ENCODE measurements at regions not wholly inside any gene's neighbourhood (a gene's known extent, or its start where the extent isn't known, plus 50 kb on each side); places are given as distances from the start of the nearest gene placed in this dataset.

DNA sequence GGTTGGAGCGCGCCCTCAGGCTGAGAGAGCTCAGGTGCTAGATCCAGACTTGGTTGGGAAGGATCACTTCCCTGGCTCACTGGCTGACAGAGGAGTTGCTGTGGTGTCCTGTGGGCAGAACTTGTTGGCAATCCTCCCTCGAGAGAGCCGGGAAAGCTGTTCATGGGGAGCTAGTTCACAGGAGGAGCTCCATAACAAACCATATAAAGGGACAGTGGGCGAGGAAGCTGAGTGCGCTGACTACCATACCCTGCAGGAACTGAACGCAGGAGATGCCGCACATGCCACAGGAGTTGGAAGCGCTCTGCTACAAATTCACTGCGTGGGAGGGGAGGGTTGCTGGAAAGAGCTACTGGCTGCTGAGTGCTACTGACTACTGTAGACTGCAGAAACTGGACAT lies 243.2 kb downstream of the OGFRL1 start:
- H3K27me3 ChIP-seq: peaks cover 12% of the 10 kb centered on the region
- H3K4me3 ChIP-seq (ENCODE audit: low read depth in 1 of 2, low read length in 1 of 2): no peak overlapping the region
- H3K4me1 ChIP-seq (ENCODE audit: control insufficient read depth in 1 of 2, insufficient read depth in 1 of 2, low read depth in 1 of 2, low read length in 1 of 2): no peaks in the 10 kb centered on the region
- no peaks in the 10 kb centered on the region for H3K36me3 ChIP-seq
- no peak overlapping the region for H3K27ac ChIP-seq
- TF ChIP-seq, protein P1, sequence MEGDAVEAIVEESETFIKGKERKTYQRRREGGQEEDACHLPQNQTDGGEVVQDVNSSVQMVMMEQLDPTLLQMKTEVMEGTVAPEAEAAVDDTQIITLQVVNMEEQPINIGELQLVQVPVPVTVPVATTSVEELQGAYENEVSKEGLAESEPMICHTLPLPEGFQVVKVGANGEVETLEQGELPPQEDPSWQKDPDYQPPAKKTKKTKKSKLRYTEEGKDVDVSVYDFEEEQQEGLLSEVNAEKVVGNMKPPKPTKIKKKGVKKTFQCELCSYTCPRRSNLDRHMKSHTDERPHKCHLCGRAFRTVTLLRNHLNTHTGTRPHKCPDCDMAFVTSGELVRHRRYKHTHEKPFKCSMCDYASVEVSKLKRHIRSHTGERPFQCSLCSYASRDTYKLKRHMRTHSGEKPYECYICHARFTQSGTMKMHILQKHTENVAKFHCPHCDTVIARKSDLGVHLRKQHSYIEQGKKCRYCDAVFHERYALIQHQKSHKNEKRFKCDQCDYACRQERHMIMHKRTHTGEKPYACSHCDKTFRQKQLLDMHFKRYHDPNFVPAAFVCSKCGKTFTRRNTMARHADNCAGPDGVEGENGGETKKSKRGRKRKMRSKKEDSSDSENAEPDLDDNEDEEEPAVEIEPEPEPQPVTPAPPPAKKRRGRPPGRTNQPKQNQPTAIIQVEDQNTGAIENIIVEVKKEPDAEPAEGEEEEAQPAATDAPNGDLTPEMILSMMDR (IDR thresholded peaks at IDR 0.05): no peak
- no peaks in the 10 kb centered on the region for H3K9me3 ChIP-seq

DNA sequence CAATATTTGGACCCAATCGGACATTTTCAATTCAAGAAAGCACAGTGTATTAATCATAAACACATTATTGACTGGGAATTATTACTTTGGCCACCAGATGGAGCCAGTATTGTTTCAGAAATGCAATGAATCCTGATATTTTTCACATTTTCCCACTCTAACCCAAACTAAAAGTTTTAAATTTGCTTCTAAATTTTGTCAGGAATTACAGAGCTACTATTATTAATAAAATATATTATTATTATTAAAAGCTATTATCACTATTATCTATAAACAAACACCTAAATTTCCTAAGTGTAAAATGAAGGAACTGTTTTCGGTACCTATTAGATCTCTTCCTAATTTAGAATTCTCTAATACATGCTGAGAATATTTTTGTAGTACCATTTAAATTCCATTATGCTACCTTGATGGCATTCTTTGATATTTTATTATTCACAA lies 245.3 kb downstream of the OGFRL1 start:
- Histone ChIP-seq H3K27ac (no peak overlapping the region), H3K9me3 (no peaks in the 10 kb centered on the region), H3K27me3 (peaks cover 12% of the 10 kb centered on the region), H3K36me3 (no peaks in the 10 kb centered on the region), H3K4me1 (ENCODE audit: control insufficient read depth in 1 of 2, insufficient read depth in 1 of 2, low read depth in 1 of 2, low read length in 1 of 2) (no peaks in the 10 kb centered on the region), H3K4me3 (ENCODE audit: low read depth in 1 of 2, low read length in 1 of 2) (no peak overlapping the region)
- TF ChIP-seq, protein P1 (IDR thresholded peaks at IDR 0.05): no peak

GRCh38 chr6:71534921-71535320 lies 246.3 kb downstream of the OGFRL1 start:
- TF ChIP-seq, protein P1 (IDR thresholded peaks at IDR 0.05): no peak
- no peak overlapping the region for H3K4me3 ChIP-seq (ENCODE audit: low read depth in 1 of 2, low read length in 1 of 2)

DNA sequence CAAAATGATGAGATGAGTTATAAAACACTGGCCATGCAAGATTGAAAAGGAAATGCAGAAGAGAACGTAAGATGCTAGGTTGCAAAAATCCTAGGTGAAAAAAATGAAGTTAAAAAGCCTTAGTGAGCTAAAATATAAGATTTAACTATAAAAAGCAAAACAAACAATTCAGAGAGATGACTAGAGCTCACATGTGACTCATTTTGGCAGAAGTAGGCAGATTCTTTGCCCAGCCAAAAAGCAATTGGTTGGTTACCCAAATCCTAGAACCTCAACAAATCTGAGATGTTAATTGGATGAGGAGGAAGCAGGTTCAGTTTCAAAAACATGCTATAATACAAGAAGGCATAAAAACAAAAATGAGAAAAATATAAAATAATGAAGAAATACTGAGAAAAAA lies 249.1 kb downstream of the OGFRL1 start:
- no peak overlapping the region for H3K27ac ChIP-seq
- H3K4me1 ChIP-seq (ENCODE audit: control insufficient read depth in 1 of 2, insufficient read depth in 1 of 2, low read depth in 1 of 2, low read length in 1 of 2): no peaks in the 10 kb centered on the region
- no peaks in the 10 kb centered on the region for H3K36me3 ChIP-seq
- no peaks in the 10 kb centered on the region for H3K9me3 ChIP-seq
- TF ChIP-seq, protein P1 (IDR thresholded peaks at IDR 0.05): no peak
- H3K27me3 ChIP-seq: peaks cover 12% of the 10 kb centered on the region
- H3K4me3 ChIP-seq (ENCODE audit: low read depth in 1 of 2, low read length in 1 of 2): no peak overlapping the region

More at GRCh38 chr6:71534921-71535320, 246.3 kb downstream of the OGFRL1 start:
- H3K9me3 ChIP-seq: no peaks in the 10 kb centered on the region
- H3K4me1 ChIP-seq (ENCODE audit: control insufficient read depth in 1 of 2, insufficient read depth in 1 of 2, low read depth in 1 of 2, low read length in 1 of 2): no peaks in the 10 kb centered on the region
- H3K27me3 ChIP-seq: peaks cover 12% of the 10 kb centered on the region
- no peak overlapping the region for H3K27ac ChIP-seq
- no peaks in the 10 kb centered on the region for H3K36me3 ChIP-seq

DNA sequence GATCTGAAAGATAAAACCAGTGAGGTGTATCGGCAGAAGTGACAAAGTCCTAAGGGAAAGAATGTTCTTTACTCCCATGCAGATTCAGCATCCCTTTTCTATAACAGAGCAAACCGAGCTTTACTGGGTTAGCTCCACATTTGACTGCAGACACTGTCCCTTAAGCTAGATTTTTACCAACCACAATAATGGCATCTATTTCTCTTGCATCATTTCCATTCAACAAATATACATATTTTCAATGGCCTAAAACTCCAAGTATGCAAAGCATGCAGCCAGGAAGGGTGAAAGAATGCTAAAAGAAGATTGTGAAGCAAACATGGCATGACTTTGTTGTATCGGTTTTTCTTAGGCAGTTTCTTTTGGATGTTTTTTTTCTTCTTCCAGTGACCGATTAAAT lies 255.4 kb downstream of the OGFRL1 start:
- H3K36me3 ChIP-seq: no peaks in the 10 kb centered on the region
- TF ChIP-seq, protein P1 (IDR thresholded peaks at IDR 0.05): no peak
- no peaks in the 10 kb centered on the region for H3K4me1 ChIP-seq (ENCODE audit: control insufficient read depth in 1 of 2, insufficient read depth in 1 of 2, low read depth in 1 of 2, low read length in 1 of 2)
- H3K9me3 ChIP-seq: no peaks in the 10 kb centered on the region
- H3K27me3 ChIP-seq: no peaks in the 10 kb centered on the region
- H3K4me3 ChIP-seq (ENCODE audit: low read depth in 1 of 2, low read length in 1 of 2): no peak overlapping the region
- H3K27ac ChIP-seq: no peak overlapping the region

DNA sequence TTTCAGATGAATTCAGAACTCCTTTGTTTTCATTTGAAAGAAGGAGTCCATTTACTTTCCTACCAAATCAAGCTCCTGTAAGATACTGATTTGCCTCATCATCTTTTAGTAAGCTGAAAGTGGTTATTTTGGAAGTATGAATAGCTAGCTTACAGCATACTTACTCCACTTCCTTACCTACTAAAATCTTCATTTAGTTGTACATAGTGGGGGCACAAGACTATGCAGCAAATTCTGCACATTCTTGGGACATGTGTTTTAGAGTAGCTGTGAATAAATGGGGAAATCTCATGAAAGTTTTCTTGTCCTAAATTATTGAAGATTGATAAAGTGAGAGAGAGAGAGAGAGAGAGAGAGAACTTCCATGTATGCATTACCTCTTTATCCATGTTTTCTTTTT lies 256.3 kb downstream of the OGFRL1 start:
- TF ChIP-seq, protein P1 (IDR thresholded peaks at IDR 0.05): no peak
- Histone ChIP-seq H3K36me3 (no peaks in the 10 kb centered on the region), H3K27me3 (no peaks in the 10 kb centered on the region), H3K9me3 (no peaks in the 10 kb centered on the region), H3K4me1 (ENCODE audit: control insufficient read depth in 1 of 2, insufficient read depth in 1 of 2, low read depth in 1 of 2, low read length in 1 of 2) (no peaks in the 10 kb centered on the region), H3K27ac (no peak overlapping the region), H3K4me3 (ENCODE audit: low read depth in 1 of 2, low read length in 1 of 2) (no peak overlapping the region)
